ENCODE measurements at regions not wholly inside any gene's neighbourhood (a gene's known extent, or its start where the extent isn't known, plus 50 kb on each side); places are given as distances from the start of the nearest gene placed in this dataset.

DNA sequence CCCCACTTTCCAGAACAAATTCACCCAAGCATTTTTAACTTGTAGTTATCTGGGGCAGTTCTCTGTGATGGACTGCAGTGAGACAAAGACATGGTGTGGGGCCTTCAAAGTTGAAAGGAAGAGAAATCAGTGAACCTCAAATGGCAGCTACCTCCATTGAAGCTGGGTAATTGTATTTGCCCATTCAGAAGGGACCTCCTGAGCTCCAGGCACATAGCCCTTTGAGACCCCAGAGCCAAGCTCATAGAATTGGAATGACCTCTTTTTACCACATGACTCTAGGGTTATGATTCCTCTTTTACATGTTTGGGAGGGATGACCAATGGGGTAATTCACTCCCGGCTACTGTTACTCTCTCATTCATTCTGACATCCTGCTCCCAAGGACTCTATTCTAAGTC, 368.4 kb upstream of the ITGA1 start:
- no peak for ATAC-seq

DNA sequence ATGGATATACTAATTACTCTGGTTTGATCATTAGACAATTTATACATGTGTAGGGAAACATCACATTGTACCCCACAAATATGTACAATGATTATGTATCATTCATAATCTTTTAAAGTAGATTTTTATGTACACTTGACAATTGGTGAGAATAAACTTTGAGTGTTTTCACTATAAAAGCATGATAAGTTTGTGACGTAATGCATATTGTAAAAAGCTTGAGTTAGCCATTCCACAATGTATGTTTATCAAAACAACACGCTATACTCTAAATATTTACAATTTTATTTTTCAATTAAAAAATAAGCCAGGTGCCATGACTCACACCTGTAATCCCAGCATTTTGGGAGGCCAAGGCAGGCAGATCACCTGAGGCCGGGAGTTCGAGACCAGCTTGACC, 360.1 kb upstream of the ITGA1 start:
- ATAC-seq, result no peak

DNA sequence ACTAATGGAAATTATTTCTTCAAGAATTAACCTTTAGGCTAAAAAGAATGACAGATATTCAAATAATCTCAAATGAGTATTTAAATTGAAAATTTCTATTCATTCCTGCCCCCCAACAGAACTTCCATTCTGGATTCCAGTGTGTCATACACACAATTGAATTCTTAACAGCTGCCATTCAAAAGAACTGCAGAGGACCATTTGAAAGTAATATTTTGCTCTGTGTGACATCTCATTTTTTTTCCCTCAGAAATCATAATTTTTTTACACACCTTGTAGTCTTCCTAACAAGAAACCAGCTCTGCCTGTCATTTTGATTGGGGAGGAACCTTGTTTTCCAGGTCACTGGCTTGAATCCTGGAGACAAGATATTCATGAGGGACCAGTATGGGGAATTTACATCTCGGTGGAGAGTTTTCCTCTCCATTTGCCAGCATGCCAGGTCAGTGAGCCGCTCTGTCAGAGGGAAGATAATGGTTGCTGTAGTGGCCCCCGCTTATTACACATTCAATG, 358.7 kb upstream of the ITGA1 start:
- no peak for ATAC-seq

DNA sequence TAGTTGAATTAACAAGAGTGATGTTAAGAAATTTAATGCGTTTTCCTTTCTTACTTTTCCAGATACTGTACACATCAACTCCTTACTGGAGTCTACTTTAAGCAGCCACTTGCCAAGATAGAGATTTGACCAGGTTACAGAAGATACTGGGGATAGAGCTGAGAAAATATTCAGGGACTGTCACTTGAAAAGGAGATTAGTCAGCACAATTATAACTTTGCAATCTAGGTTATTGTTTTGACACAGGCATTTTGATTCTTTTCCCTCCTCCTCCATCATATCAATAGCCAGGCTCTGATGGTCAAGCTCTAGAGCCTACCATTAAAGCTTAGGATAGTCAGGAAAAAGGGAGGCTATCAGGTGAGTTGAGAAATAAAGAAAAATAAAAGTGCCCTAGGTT, 345.9 kb upstream of the ITGA1 start:
- no peak for ATAC-seq

DNA sequence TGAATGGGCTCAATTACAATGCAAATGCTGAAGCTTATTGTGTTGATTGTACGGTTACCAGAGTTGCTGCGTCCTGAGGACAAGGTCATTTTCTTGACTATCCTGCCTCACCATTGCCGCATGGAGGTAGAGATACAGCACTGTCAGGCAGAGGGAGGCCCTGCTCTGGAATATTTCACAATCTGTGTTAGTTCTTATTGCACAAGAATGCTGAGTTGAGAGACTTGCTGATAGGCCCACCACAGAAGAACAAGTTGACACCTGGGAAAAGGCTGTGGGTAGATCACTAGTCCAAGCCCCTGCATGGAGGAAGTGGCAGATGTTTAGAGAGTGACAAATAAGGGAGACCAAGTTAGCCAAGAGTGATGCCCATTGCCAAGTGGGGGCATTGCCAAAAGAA, 344.5 kb upstream of the ITGA1 start:
- ATAC-seq, result no peak

DNA sequence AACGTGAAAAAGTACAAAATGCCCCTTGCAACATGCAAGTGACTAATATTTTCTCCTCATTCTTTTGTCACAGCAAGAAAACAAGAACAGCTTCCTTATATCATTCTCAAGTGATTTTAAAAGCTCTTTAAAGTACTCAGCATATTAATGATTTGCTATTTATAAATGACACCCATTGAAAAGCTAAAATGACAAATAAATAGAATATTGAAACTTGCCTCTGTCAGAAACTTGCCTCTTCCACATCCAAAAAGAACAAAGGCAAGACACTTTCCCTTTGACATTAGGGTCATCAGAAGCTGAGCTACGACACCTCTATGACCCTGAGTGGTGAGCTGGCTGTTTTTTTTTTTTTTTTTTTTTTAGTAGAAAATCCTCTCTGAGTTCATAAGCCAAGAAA, 339.6 kb upstream of the ITGA1 start:
- ATAC-seq, result no peak

DNA sequence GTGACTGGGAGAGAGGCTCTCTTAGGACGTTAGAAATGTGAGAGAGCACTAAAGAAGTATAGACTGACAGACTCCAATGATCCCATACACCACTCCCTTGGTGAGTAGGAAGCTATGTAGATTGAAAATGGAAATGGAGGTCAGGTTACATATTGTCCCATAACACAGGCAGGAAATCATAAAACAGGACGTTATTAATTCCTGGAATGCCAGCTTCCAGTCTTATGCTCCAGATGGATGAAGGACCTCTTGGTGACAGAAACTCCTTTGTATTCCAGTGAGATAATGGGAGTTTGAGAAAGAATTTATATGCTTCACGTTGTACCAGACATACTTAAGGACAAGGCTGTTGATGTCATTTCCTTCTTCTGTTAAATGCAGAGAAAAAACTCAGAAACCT, 338.2 kb upstream of the ITGA1 start:
- ATAC-seq, result no peak

DNA sequence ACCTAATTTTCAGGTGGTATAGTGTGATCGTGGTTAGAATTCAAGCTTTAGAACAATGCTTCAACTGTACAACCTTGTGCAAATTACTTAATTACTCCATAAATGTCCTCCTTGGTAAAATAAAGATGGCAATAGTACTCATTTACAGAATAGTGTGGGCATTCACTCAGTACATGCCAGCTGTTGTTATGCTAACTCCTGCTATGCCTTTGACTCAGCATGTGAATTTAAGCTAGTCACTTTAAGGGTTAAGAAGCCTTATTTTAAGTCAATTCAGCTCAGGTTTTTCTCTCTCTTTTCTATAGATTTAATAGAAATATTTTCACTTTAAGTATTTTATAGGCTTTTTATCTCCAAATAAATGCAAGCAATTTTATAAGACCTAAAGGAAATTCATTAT, 335.6 kb upstream of the ITGA1 start:
- no peak for ATAC-seq

DNA sequence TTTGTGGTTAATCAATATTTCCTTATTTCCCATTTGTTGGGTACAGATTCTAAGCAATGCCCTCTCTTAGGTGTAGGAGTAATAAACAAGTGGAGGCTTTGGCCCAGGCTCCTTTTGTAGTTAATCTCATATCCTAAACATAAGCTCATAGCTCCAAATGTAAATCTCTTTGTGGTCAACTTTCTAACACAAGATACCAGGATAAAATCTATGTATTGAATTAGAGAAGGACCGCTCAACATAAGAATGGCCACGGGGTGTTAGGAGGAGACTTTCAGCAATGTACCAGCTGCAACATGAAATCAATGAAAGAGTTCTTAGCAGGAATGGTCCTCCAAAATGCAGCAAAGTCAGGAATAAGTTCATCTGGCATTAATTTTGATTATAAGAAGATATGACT, 334.5 kb upstream of the ITGA1 start:
- no peak for ATAC-seq

DNA sequence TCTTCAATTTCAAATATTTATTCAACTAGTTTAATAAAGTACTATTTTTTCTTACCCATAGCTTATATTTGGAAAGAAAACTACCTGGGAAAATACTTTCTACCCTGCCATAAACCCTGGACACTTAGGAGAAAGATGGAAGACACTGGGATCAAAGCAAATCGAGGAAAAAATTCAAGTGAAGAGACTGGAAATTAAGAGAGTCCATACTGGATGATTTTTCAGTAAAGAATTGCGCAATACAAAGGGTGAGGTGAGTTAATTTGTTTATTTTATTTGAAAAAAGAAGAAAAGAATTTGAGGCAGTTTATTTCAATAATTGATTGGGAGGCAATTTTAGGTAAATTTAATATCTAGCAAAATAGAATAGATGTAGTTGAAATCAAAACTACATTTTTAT, 331.8 kb upstream of the ITGA1 start:
- ATAC-seq, result no peak

DNA sequence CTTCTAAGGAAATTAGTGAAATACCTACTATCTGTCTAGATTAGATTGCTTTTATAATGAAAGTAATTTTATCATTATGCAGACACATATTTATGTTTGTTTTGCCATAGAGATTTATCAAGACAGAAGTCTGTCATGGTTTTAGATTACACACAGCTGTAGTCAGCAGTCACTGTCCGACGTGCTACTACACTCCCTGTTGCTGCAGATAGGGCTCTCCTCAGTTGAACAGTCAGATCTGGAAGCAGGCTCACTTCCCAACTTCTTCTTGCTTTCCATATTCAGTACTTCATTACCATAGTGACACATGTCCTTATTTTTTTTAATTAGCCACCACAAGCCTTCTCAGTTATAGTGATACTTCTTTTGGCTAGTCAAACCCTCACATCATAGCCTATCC, 329.9 kb upstream of the ITGA1 start:
- ATAC-seq, result no peak

DNA sequence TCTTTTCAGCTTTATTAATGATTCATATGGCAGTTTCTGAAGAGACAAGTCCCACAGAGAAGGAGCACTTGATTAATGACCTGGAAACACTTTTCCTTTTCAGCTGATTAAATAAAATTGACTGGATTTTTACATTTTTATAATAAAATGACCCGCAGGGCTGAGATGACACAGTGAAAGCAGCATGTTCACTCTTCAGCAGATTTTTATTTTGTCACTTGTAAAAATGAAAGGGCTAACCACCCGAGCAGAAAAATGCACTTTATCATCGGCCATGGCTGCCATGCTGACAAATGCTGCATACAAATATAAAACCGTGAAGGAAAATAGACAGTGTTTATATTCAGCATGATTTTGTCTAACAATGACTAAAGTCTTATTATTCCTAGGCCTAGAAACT, 321.6 kb upstream of the ITGA1 start:
- ATAC-seq, result no peak

DNA sequence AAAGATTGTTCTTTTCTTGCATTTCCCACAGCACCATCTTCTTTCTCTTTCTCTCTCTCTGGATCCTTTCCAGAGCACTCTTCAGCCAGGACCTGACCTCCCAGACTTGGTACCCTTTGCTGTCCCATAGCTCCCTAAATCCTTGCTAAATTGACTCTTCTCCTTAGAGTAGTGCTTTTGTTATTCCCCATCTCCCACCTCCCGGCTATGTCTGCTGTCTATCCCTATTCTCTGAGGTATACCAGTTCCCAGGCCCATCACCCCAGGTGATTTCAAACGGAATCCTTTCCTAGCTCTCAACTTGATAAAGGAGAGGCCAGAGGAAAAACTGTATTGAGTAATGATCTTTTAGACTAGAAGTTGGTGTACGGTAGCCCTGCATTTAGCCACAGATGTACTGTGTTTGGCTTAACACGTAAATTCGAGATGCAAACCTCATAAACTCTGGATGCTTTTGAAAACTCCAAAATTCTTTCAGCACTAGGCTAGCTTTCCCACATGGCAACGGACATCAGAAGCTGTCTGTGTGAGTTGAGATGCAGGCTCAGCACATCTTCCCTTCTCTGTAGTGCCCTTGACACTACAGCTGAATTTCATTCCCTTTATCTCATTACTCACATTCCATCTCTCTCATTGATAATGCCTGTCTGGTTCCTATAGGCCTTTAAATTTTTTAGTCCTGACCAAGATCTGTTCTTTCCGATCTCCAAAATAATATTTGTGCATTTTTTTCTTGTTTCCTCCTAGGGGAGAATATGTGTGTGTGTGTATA, 320.8 kb upstream of the ITGA1 start:
- ATAC-seq, result no peak

DNA sequence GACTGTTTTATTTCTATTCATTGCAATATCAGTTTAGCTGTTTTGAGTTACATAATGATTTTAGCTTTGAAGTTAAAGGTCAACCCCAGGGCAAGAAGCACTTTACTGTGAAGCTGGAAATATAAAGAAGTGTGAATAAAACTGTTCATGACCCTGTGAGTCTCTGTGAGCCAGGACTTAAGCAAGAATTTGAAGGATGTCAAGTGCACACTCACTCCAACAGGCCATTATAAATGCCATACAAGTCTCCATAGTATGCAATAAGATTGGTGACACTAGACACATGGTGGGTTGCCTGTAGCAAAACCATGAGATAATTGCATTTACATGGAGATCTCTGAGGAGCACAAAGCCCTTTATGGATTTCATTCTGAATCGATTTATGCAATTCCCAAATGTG, 318.7 kb upstream of the ITGA1 start:
- no peak for ATAC-seq

DNA sequence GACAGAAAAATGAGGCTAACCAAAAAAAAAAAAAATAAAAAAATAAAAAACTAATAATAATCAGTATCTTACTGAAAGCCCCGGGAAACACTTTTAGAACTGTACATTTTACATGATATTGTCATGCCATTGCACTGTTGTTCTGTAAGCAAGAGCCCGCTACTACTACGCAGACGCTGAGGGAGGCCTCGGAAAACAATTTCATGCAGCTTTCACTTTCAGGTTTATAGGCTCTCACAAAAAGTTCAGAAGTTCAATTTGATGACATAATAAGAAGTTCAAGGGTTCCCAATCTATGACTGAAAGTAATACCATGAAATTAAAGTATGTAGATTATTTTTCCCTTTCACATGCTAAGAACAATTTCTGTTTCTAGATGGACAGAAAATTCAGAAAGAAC, 318.3 kb upstream of the ITGA1 start:
- ATAC-seq, result peak; percentile 51 to 75

DNA sequence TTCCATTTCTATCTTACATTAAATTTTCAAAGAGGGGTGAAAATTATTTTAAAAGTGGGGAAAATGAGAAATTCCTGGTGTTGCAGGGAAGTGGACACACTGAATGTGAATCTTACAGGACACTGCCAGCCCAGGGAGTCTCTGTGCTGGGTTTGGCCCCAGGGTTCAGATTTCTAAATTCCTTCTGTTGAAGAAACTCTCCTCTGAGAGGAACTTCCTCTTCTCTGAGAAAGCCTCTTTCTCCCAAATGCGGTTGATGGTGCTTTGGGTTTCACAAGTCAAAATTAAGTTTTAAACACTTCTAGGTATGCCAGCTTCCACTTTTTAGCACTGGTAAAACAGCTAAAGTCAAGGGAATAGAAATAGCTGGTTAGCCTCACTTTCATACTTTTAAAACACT, 317.9 kb upstream of the ITGA1 start:
- no peak for ATAC-seq

DNA sequence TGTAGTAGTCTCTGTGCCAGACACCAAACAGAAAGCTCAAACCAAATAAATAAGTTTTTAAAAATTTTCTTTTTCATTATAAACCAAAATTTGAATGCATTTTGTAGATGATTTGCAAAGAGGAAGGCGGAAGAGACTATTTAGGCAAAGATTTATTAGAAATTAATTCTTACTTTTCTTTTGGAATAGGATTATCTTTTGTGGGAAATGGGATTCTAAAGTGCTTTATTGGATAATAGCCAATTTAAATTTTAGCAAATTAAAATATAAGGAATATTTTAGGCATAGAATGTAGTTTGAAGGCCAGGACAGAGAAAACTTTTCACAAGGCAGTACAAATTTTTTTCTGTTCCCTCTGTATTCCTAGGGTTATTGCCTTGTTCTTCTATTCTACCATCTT, 311.4 kb upstream of the ITGA1 start:
- no peak for ATAC-seq

DNA sequence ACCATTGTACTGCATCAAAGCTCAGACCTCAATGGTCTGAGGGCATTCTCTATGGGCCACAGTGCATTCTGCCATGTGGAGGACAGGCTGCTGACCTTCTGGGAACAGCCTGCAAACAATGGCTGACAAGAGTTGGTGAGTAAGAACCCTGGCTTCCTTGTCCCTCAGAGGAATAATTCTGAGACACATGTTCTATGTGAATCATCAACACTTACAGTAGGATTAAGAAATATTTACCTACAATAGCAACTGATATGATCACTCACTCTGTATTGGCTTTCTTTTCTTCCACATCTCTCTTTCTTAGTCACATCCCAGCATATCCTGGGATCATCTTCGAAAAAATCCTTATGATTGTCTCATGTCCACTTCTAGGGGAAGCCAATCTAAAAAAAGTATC, 306.5 kb upstream of the ITGA1 start:
- no peak for ATAC-seq

DNA sequence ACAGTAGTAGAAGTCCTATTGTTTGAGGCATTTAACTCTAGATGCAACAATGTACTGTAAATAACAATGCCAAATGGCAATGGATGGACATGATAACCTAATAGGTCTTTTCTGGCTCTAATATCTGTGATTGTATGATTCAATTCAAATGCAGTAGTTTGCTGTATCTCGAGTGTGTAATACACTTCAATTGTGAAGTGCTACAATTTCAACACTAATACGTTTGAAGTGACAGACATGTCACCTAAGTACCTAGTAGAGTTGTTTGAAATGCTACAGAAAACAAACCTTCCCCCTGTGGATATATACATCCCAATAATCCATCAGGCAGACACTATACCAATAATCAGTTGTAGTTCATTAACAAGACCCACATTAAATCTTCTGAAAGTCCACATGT, 305.9 kb upstream of the ITGA1 start:
- no peak for ATAC-seq

DNA sequence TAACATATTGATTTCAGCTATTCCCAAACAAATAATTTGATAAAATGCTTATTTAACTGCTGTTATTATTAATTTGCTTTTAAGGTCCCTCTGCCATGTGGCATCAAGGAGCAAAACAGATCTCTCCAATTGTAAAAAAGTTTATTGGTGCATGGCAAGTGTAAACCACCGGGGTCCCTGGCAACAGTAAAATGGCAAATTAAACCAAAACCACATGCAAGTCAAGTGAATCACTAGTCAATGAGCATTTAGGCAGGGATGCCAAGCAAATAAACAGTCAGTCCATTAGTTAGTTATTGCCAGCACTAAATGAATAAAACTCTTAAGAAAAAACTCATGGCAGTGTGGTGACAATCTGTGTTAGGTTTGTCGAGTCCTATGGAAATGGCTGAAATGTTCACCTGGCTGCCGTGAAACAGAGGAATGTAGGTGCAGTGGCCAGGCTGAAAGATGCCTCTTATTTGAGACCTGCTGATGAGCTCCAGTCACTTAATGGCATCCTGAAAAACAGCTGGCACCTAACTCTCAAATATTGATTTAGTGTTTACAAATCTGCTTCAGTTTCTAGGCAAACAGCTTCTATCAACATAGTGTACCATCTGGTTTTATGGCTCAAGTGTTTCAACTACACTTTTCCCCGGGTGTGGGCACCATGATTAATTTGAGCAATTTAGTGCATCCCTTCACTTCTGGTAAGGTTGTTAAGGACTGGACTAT, 296.5 kb upstream of the ITGA1 start:
- ATAC-seq, result no peak

DNA sequence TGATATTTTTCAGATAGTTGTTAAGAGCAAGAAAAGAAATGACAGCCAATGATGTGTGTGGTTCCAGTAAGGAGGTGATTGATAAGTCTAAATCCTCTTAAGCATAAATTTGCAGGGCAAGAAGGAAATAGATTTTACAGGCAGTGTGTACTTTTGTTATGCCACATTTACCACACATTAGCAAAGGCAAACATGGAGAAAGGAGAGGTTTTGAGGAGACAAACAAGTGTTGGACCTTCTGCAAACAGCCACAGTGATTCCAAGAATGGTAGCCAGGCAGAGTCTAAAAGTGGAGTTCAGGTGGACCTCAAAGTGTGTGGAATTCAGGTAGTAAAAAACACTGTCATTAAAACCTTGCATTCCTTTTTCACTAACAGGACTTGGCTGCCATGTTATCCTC, 295.9 kb upstream of the ITGA1 start:
- no peak for ATAC-seq

DNA sequence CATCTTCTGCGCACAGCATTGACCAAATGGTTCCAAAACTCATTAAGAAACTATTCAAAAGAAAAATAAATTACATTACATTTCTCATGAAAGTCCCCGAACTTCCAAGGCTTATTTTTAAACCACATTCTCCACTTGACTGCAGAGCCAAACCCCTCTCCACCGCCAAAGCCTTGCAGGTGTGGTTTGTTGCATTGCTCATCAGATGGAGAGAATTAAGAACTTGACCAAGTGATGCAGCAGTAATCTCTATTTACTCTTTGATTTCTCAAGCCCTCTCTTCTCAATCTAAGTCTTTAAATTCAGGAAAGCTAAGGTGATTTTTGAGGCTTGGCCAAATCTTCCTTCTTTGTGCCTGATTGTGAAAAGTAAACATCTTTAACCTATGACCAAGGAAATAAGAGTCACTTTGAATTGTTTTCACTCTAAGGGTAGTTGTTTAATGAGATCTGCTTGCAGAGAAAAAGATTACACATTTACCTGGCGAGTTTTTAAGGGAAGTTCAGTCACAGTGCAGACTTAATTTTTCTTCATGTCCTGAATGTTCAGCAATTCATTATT, 290.5 kb upstream of the ITGA1 start:
- no peak for ATAC-seq

DNA sequence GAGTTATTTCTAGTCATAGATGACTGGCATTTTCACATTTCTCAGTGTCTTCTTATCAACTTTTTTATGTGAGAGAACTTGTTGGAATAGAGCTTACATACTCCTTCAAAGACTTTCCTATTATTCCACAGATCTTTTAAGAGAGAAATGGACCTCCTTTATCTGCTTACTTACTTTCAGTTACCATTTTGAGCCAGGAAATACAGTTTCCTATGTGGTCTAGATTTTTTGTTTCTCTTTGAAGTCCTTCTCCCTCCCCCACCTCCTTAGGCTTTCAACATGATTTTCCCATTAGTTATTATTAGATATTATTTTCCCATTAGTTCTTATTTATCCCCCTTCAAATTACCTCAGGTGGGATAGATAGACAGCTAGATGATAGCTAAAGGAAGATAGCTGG, 289.1 kb upstream of the ITGA1 start:
- no peak for ATAC-seq

DNA sequence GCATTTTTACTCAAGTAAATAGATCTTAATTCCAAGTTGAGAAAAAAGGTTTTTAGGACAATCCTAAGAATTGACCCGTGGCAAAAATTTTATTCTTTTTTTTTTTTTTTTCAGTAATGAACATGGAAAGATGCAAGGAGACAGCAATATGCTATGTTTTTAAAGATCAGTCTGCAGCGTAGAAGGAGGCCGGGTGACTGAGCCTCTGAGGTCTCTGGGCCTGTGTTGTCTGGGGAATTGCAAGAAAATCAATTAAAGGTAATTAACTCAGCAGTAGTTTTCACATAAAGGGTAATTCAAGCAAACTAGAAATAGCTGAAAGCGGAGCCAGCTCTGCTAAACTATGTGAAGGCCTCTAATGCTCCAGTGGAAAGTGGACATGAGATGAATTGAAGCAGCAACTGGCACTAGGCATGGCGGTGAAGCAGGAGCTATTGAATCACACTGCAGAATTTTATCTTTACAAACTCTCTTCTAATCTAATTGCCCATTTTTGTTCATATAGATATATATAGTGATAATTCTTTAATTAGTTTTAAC, 285.2 kb upstream of the ITGA1 start:
- ATAC-seq, result no peak
